AG04450 (cell line): ENCODE measurements at regions not wholly inside any gene's neighbourhood (a gene's known extent, or its start where the extent isn't known, plus 50 kb on each side); places are given as distances from the start of the nearest gene placed in this dataset.

Source experiments
- CTCF ChIA-PET: fragments of 300-600, 350-600 bp; formaldehyde crosslinking; extraction: SDS; loops from one replicate; lab custom pipeline; 2022; ENCODE audit warnings: antibody characterized with exemption, inconsistent platforms; lab: Charles Lee
- POLR2A ChIA-PET: fragments of 350-600 bp; formaldehyde crosslinking; extraction: SDS; loops from one replicate; lab custom pipeline; 2021; ENCODE audit warnings: antibody characterized with exemption, inconsistent platforms; lab: Yijun Ruan, JAX
- DNase-seq: peaks from one replicate; pipeline ENCODE4 v3.0.0-alpha.2; 2011; ENCODE audit warnings: low read depth, low spot score
- H3K27ac ChIP-seq: one replicate; pipeline ENCODE4 v1.5.1; 2012; ENCODE audit warnings: low read depth, low read length, control low read depth
- H3K27me3 ChIP-seq: one replicate; pipeline ENCODE4 v1.6.0; 2012; ENCODE audit warnings: low read length; ENCODE audit not compliant: control insufficient read depth, insufficient read depth
- H3K4me3 ChIP-seq: 2 replicates; pipeline ENCODE4 v1.5.1; 2011; ENCODE audit warnings: mild to moderate bottlenecking, low read depth, low read length, control low read depth
- H3K9me3 ChIP-seq: 2 replicates; pipeline ENCODE4 v1.5.1; 2012; ENCODE audit warnings: low read length; ENCODE audit not compliant: control insufficient read depth, insufficient read depth
- TF ChIP-seq, protein P1 (sequence below): IDR thresholded peaks from 2 replicates; pipeline ENCODE4 v1.5.1; 2011; ENCODE audit warnings: low read depth, low read length, control low read depth, inconsistent platforms

DNA sequence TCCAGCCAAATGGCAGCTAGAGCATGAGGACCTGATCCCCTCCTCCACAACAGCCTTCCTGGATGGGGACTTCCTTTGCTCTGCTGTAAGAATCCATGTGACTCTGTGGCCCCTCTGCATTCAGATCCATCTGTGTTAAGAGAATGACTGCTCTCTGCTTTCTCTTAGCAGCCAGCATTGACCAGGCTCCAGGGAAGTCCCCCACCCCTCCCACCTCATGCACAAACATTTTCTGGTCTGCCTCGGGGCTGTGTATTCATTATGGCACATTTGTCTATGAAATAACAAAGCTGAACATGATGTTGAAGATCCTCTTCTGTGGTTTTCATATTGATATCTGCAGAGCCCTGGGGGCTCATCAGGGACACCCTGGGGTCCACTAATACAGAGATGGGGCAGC is 201.7 kb downstream of the NUAK1 start:
- TF ChIP-seq, protein P1, sequence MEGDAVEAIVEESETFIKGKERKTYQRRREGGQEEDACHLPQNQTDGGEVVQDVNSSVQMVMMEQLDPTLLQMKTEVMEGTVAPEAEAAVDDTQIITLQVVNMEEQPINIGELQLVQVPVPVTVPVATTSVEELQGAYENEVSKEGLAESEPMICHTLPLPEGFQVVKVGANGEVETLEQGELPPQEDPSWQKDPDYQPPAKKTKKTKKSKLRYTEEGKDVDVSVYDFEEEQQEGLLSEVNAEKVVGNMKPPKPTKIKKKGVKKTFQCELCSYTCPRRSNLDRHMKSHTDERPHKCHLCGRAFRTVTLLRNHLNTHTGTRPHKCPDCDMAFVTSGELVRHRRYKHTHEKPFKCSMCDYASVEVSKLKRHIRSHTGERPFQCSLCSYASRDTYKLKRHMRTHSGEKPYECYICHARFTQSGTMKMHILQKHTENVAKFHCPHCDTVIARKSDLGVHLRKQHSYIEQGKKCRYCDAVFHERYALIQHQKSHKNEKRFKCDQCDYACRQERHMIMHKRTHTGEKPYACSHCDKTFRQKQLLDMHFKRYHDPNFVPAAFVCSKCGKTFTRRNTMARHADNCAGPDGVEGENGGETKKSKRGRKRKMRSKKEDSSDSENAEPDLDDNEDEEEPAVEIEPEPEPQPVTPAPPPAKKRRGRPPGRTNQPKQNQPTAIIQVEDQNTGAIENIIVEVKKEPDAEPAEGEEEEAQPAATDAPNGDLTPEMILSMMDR, result no peak
- ChIA-PET CTCF (no interaction called here), POLR2A (no interaction called here)
- DNase-seq, result no peak
- Histone ChIP-seq H3K9me3 (no peaks in the 10 kb centered on the region), H3K27ac (no peak overlapping the region), H3K4me3 (no peak overlapping the region), H3K27me3 (no peaks in the 10 kb centered on the region)

DNA sequence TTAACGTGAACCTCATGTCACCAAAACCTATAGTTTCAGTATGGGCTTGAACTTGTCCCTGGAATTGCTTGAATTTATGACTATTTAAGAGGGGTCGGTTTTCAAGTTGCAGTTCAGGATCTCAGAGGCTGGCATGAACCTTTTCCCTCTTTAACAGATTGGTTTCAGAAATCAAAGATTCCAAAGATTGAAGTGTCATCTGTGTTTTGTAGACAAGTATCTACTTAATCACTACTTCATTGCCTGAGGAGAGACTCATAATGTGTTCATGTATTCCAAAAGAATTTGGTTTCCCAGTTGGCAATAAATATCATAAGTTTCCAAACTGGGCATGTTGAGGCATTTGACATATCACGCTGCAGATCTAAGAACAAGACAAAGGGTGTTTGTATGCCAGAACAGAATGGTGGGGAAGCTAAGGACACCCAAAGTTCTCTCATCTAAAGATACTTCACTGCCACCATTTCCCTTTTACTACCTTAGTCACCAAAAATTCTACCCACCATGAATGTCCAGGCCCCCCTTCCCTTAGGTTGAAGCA is 199.5 kb downstream of the NUAK1 start:
- ChIA-PET CTCF (no interaction called here), POLR2A (no interaction called here)
- no peaks in the 10 kb centered on the region for H3K27me3 ChIP-seq
- no peak overlapping the region for H3K27ac ChIP-seq
- TF ChIP-seq, protein P1, result no peak
- no peak for DNase-seq
- no peaks in the 10 kb centered on the region for H3K9me3 ChIP-seq
- no peak overlapping the region for H3K4me3 ChIP-seq

DNA sequence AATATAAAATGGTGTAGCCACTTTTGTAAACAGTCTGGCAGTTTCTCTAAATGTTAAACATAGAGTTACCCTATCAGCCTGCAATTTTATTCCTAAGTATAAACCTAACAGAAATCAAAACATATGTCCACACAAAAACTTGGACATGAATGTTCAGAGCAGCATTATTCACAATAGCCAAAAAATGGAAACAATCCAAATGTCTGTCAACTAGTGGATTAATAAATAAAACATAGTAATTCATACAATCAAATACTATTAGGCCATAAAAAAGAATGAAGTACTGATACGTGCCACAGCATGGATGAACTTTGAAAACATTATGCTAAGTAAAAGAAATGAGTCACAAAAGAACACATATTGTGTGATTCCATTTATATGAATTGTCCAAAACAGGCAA is 196.5 kb downstream of the NUAK1 start:
- POLR2A ChIA-PET, result no interaction called here
- DNase-seq, result no peak
- Histone ChIP-seq H3K4me3 (no peak overlapping the region), H3K27me3 (no peaks in the 10 kb centered on the region), H3K9me3 (no peaks in the 10 kb centered on the region), H3K27ac (no peak overlapping the region)
- CTCF ChIA-PET, result no interaction called here
- TF ChIP-seq, protein P1, result no peak

GRCh38 chr12:105943525-105943924 is 195.2 kb downstream of the NUAK1 start:
- no peak overlapping the region for H3K27ac ChIP-seq
- CTCF ChIA-PET, result no interaction called here

DNA sequence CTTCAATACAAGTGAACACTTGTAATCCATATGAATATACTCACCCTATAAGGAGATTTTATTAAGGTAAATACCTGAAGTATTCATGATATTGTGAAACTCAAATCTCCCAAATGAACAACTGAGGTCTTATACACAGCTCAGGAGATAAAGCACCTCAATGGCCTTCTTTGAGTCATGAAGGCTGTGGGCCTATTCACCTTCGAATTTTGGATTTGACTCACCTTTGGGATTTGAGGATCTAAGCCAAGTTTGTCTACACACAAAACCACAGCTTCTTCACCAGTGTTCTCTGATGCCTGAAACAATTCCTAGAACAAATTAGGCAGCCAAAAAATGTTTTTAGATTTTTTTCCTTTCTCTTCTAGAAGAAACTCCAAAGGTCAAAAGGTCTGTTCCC is 194.1 kb downstream of the NUAK1 start:
- Histone ChIP-seq H3K9me3 (no peaks in the 10 kb centered on the region), H3K4me3 (no peak overlapping the region), H3K27me3 (no peaks in the 10 kb centered on the region), H3K27ac (no peak overlapping the region)
- ChIA-PET CTCF (interaction anchor here (0.9 kb wide), 1 partner anchor 239 kb away, joined by 4 read pairs; no protein-coding TSS in a partner anchor), POLR2A (no interaction called here)
- TF ChIP-seq, protein P1, result no peak
- no peak for DNase-seq

More at GRCh38 chr12:105943525-105943924, 195.2 kb downstream of the NUAK1 start:
- H3K27me3 ChIP-seq, result no peaks in the 10 kb centered on the region
- H3K9me3 ChIP-seq, result no peaks in the 10 kb centered on the region
- POLR2A ChIA-PET, result no interaction called here
- TF ChIP-seq, protein P1, result no peak
- H3K4me3 ChIP-seq, result no peak overlapping the region
- no peak for DNase-seq
